Adrenal gland (tissue), 5 donors: ENCODE measurements at regions not wholly inside any gene's neighbourhood (a gene's known extent, or its start where the extent isn't known, plus 50 kb on each side); places are given as distances from the start of the nearest gene placed in this dataset.
"Not testable (repeated sequence)": the region's sequence is repeated elsewhere in the genome, so short reads cannot be mapped to it uniquely, and the experiment has no call there.

Experiments
- CTCF ChIP-seq, 6 experiments: fragments of 450-650 bp in 4 of 6; fragments of 200-600 bp in 2 of 6; sonication (generic) in 1 of 6; IDR thresholded peaks; 1 replicate in 5 of 6; 2 replicates in 1 of 6; pipeline versions ENCODE4 v1.5.1 to v1.8.0; 2016 to 2021; ENCODE audit warnings: antibody characterized with exemption in 6 of 6, mild to moderate bottlenecking in 2 of 6, moderate library complexity in 1 of 6
- POLR2A ChIP-seq, 2 donors: fragments of 450-650 bp; IDR thresholded peaks; one replicate each; pipeline ENCODE4 v1.6.1; 2017; ENCODE audit warnings: antibody characterized with exemption in 2 of 2, mild to moderate bottlenecking in 2 of 2, moderate library complexity in 1 of 2
- donor health status: DM: no; HTN: no; CAD: no.

- TF ChIP-seq POLR2A, CTCF (IDR thresholded peaks at IDR 0.05): not testable (repeated sequence)
Measured at GRCh38 chr2:111672641-111673040, 211.4 kb downstream of the ANAPC1 start.
